HepG2 (cell line): ENCODE measurements at regions not wholly inside any gene's neighbourhood (a gene's known extent, or its start where the extent isn't known, plus 50 kb on each side); places are given as distances from the start of the nearest gene placed in this dataset.

ENCODE experiments used
- ELF4 ChIP-seq: sonication (generic); formaldehyde crosslinking; IDR thresholded peaks from 2 replicates; pipeline ENCODE4 v1.5.0; 2020; ENCODE audit warnings: missing genetic modification reagents, mild to moderate bottlenecking, moderate library complexity, borderline replicate concordance
- EP300 ChIP-seq, 3 experiments: sonication (generic) in 1 of 3; formaldehyde crosslinking in 1 of 3; IDR thresholded peaks; 2 replicates each; pipeline versions ENCODE4 v1.5.1 to v1.6.1; 2011 to 2020; ENCODE audit warnings: low read depth in 2 of 3, low read length in 2 of 3, borderline replicate concordance in 1 of 3, improper control_type of control experiment in 1 of 3, mild to moderate bottlenecking in 1 of 3, missing genetic modification reagents in 1 of 3, moderate library complexity in 1 of 3
- PATZ1 ChIP-seq: sonication (generic); formaldehyde crosslinking; IDR thresholded peaks from 2 replicates; pipeline ENCODE4 v1.4.0; 2020; ENCODE audit warnings: missing genetic modification reagents
- SMAD3 ChIP-seq: sonication (generic); formaldehyde crosslinking; IDR thresholded peaks from 2 replicates; pipeline ENCODE4 v1.4.0; 2020; ENCODE audit warnings: missing genetic modification reagents
- SYNCRIP ChIP-seq: fragments of 200-400 bp; formaldehyde crosslinking; IDR thresholded peaks from 2 replicates; pipeline ENCODE4 v1.6.1; 2018; ENCODE audit warnings: mild to moderate bottlenecking, low read depth, low read length; ENCODE audit not compliant: insufficient read depth
- TCF12 ChIP-seq, 2 experiments: fragments of 450-650 bp in 1 of 2; sonication (generic) in 1 of 2; formaldehyde crosslinking in 1 of 2; IDR thresholded peaks; 2 replicates each; pipeline versions ENCODE4 v1.6.1 to v1.8.0; 2017 to 2022; ENCODE audit warnings: antibody characterized with exemption in 1 of 2, mild to moderate bottlenecking in 1 of 2, missing genetic modification reagents in 1 of 2, moderate library complexity in 1 of 2
- ZNF510 ChIP-seq: sonication (generic); formaldehyde crosslinking; IDR thresholded peaks from 2 replicates; pipeline ENCODE4 v1.4.0; 2020; ENCODE audit warnings: low read depth, mild to moderate bottlenecking, missing genetic modification reagents
- TF ChIP-seq, protein P1 (sequence below): sonication (generic); formaldehyde crosslinking; IDR thresholded peaks from 2 replicates; pipeline ENCODE4 v1.4.0; 2020; ENCODE audit warnings: missing genetic modification reagents
- TF ChIP-seq, protein P2 (sequence below): IDR thresholded peaks from 2 replicates; pipeline ENCODE4 v1.6.1; 2016; ENCODE audit warnings: missing biosample characterization, missing genetic modification reagents, low read depth

GRCh38 chr2:47270421-47270820 is 94.1 kb upstream of the CALM2 start:
- TF ChIP-seq ZNF510 (CRISPR knock-in tag) = no peak
- no peak for TF ChIP-seq TCF12 (IDR thresholded peaks at IDR 0.05)
- TF ChIP-seq TCF12 (CRISPR knock-in tag; IDR thresholded peaks at IDR 0.05) = no peak
- no peak for TF ChIP-seq SYNCRIP
- TF ChIP-seq ELF4 (CRISPR knock-in tag) = no peak
- no peak for TF ChIP-seq SMAD3
- TF ChIP-seq PATZ1 (CRISPR knock-in tag) = no peak
- no peak for TF ChIP-seq EP300 (IDR thresholded peaks at IDR 0.05; ENCODE audit: low read depth in 2 of 2, low read length in 2 of 2)
- TF ChIP-seq EP300 (CRISPR knock-in tag; IDR thresholded peaks at IDR 0.05; ENCODE audit: borderline replicate concordance) = no peak
- TF ChIP-seq, protein P1, sequence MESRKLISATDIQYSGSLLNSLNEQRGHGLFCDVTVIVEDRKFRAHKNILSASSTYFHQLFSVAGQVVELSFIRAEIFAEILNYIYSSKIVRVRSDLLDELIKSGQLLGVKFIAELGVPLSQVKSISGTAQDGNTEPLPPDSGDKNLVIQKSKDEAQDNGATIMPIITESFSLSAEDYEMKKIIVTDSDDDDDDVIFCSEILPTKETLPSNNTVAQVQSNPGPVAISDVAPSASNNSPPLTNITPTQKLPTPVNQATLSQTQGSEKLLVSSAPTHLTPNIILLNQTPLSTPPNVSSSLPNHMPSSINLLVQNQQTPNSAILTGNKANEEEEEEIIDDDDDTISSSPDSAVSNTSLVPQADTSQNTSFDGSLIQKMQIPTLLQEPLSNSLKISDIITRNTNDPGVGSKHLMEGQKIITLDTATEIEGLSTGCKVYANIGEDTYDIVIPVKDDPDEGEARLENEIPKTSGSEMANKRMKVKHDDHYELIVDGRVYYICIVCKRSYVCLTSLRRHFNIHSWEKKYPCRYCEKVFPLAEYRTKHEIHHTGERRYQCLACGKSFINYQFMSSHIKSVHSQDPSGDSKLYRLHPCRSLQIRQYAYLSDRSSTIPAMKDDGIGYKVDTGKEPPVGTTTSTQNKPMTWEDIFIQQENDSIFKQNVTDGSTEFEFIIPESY (CRISPR knock-in tag) = no peak
- TF ChIP-seq, protein P2, sequence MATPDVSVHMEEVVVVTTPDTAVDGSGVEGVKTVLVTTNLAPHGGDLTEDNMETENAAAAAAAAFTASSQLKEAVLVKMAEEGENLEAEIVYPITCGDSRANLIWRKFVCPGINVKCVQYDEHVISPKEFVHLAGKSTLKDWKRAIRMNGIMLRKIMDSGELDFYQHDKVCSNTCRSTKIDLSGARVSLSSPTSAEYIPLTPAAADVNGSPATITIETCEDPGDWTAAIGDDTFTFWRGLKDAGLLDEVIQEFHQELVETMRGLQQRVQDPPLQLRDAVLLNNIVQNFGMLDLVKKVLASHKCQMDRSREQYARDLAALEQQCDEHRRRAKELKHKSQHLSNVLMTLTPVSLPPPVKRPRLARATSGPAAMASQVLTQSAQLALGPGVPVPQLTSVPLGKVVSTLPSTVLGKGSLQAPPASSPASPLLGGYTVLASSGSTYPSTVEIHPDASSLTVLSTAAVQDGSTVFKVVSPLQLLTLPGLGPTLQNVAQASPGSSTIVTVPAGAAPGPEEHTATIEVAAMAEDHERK = no peak
